Stimulated activated memory B cell treated with anti-CD40 and anti-IgM and Interleukin-4, amounts not matched to agents 10 μg/mL and 1 μg/mL and 100 μg/mL, for 72 hours (primary cell): ENCODE measurements at regions not wholly inside any gene's neighbourhood (a gene's known extent, or its start where the extent isn't known, plus 50 kb on each side); places are given as distances from the start of the nearest gene placed in this dataset.

Source experiments
- ATAC-seq: fragments of 150-1000 bp; cut with Tn5 transposase; 2 replicates; pipeline ENCODE4 v1.10.0; 2021
- H3K27ac Mint-ChIP-seq: one replicate; pipeline ENCODE4 v1.8.0; 2022; ENCODE audit warnings: mild to moderate bottlenecking, mixed read lengths
- H3K27me3 Mint-ChIP-seq: one replicate; pipeline ENCODE4 v1.8.0; 2022; ENCODE audit warnings: mixed read lengths
- H3K36me3 Mint-ChIP-seq: one replicate; pipeline ENCODE4 v1.8.0; 2022; ENCODE audit warnings: mixed read lengths
- H3K4me1 Mint-ChIP-seq: one replicate; pipeline ENCODE4 v1.8.0; 2022; ENCODE audit warnings: mixed read lengths
- H3K4me3 Mint-ChIP-seq: one replicate; pipeline ENCODE4 v1.8.0; 2022; ENCODE audit warnings: mild to moderate bottlenecking, moderate library complexity, mixed read lengths
- H3K9me3 Mint-ChIP-seq: one replicate; pipeline ENCODE4 v1.8.0; 2022; ENCODE audit warnings: mixed read lengths

GRCh38 chr5:146940295-146940694 lies 61.7 kb upstream of the PPP2R2B start:
- Mint-ChIP-seq H3K4me3 (no peak overlapping the region), H3K36me3 (no peaks in the 10 kb centered on the region), H3K27ac (no peak overlapping the region), H3K4me1 (no peaks in the 10 kb centered on the region), H3K9me3 (no peaks in the 10 kb centered on the region), H3K27me3 (no peaks in the 10 kb centered on the region)
- no peak for ATAC-seq

GRCh38 chr5:146944019-146944418 lies 65.5 kb upstream of the PPP2R2B start:
- no peak for ATAC-seq

GRCh38 chr5:146944764-146945616 lies 66.4 kb upstream of the PPP2R2B start:
- Mint-ChIP-seq H3K4me3 (no peak overlapping the region), H3K9me3 (no peaks in the 10 kb centered on the region), H3K27ac (no peak overlapping the region), H3K27me3 (no peaks in the 10 kb centered on the region), H3K4me1 (no peaks in the 10 kb centered on the region), H3K36me3 (no peaks in the 10 kb centered on the region)
- no peak for ATAC-seq

More at GRCh38 chr5:146944019-146944418, 65.5 kb upstream of the PPP2R2B start:
- Mint-ChIP-seq H3K27me3 (no peaks in the 10 kb centered on the region), H3K9me3 (no peaks in the 10 kb centered on the region), H3K36me3 (no peaks in the 10 kb centered on the region), H3K27ac (no peak overlapping the region), H3K4me1 (no peaks in the 10 kb centered on the region), H3K4me3 (no peak overlapping the region)

- Mint-ChIP-seq H3K9me3 (no peaks in the 10 kb centered on the region), H3K36me3 (no peaks in the 10 kb centered on the region), H3K4me1 (no peaks in the 10 kb centered on the region), H3K27ac (no peak overlapping the region), H3K27me3 (no peaks in the 10 kb centered on the region), H3K4me3 (no peak overlapping the region)
- no peak for ATAC-seq
Measured at GRCh38 chr5:146945617-146946084, 67.1 kb upstream of the PPP2R2B start.

GRCh38 chr5:146947181-146947941 lies 68.8 kb upstream of the PPP2R2B start:
- no peak for ATAC-seq
- Mint-ChIP-seq H3K4me3 (no peak overlapping the region), H3K9me3 (no peaks in the 10 kb centered on the region), H3K27ac (no peak overlapping the region), H3K36me3 (no peaks in the 10 kb centered on the region), H3K4me1 (no peaks in the 10 kb centered on the region), H3K27me3 (no peaks in the 10 kb centered on the region)

GRCh38 chr5:146948666-146949065 lies 70.1 kb upstream of the PPP2R2B start:
- H3K27ac Mint-ChIP-seq = no peak overlapping the region
- no peaks in the 10 kb centered on the region for H3K27me3 Mint-ChIP-seq
- no peaks in the 10 kb centered on the region for H3K36me3 Mint-ChIP-seq
- H3K4me3 Mint-ChIP-seq = no peak overlapping the region
- no peaks in the 10 kb centered on the region for H3K4me1 Mint-ChIP-seq
- no peak for ATAC-seq
- no peaks in the 10 kb centered on the region for H3K9me3 Mint-ChIP-seq

- Mint-ChIP-seq H3K4me1 (no peaks in the 10 kb centered on the region), H3K4me3 (no peak overlapping the region), H3K27ac (no peak overlapping the region), H3K9me3 (peaks cover under 1% of the 10 kb centered on the region), H3K27me3 (no peaks in the 10 kb centered on the region), H3K36me3 (no peaks in the 10 kb centered on the region)
- no peak for ATAC-seq
Measured at GRCh38 chr5:146952168-146952567, 73.6 kb upstream of the PPP2R2B start.

- H3K27ac Mint-ChIP-seq = no peak overlapping the region
- no peak for ATAC-seq
- H3K4me3 Mint-ChIP-seq = no peak overlapping the region
- H3K9me3 Mint-ChIP-seq = peaks cover 2% of the 10 kb centered on the region
- no peaks in the 10 kb centered on the region for H3K36me3 Mint-ChIP-seq
- no peaks in the 10 kb centered on the region for H3K4me1 Mint-ChIP-seq
- no peaks in the 10 kb centered on the region for H3K27me3 Mint-ChIP-seq
Measured at GRCh38 chr5:146956217-146956616, 77.7 kb upstream of the PPP2R2B start.

- peak; percentile 22 for ATAC-seq
- H3K4me1 Mint-ChIP-seq = no peaks in the 10 kb centered on the region
- no peak overlapping the region for H3K27ac Mint-ChIP-seq
- H3K4me3 Mint-ChIP-seq = no peak overlapping the region
- no peaks in the 10 kb centered on the region for H3K27me3 Mint-ChIP-seq
- H3K36me3 Mint-ChIP-seq = no peaks in the 10 kb centered on the region
- H3K9me3 Mint-ChIP-seq = peaks cover 2% of the 10 kb centered on the region
Measured at GRCh38 chr5:146959360-146959759, 80.8 kb upstream of the PPP2R2B start.

GRCh38 chr5:146962801-146963355 lies 84.3 kb upstream of the PPP2R2B start:
- Mint-ChIP-seq H3K27me3 (no peaks in the 10 kb centered on the region), H3K27ac (no peak overlapping the region), H3K4me1 (no peaks in the 10 kb centered on the region), H3K36me3 (no peaks in the 10 kb centered on the region), H3K4me3 (no peak overlapping the region), H3K9me3 (no peaks in the 10 kb centered on the region)
- no peak for ATAC-seq

GRCh38 chr5:146965761-146966659 lies 87.5 kb upstream of the PPP2R2B start:
- ATAC-seq = peak; percentile 72
- no peak overlapping the region for H3K27ac Mint-ChIP-seq

GRCh38 chr5:146967646-146968045 lies 89.1 kb upstream of the PPP2R2B start:
- Mint-ChIP-seq H3K27me3 (no peaks in the 10 kb centered on the region), H3K27ac (no peak overlapping the region), H3K4me1 (no peaks in the 10 kb centered on the region), H3K36me3 (no peaks in the 10 kb centered on the region), H3K9me3 (no peaks in the 10 kb centered on the region), H3K4me3 (no peak overlapping the region)
- no peak for ATAC-seq

More at GRCh38 chr5:146965761-146966659, 87.5 kb upstream of the PPP2R2B start:
- Mint-ChIP-seq H3K9me3 (no peaks in the 10 kb centered on the region), H3K4me1 (no peaks in the 10 kb centered on the region), H3K36me3 (no peaks in the 10 kb centered on the region), H3K4me3 (no peak overlapping the region), H3K27me3 (no peaks in the 10 kb centered on the region)

GRCh38 chr5:146971401-146971800 lies 92.8 kb upstream of the PPP2R2B start:
- Mint-ChIP-seq H3K27ac (no peak overlapping the region), H3K9me3 (no peaks in the 10 kb centered on the region), H3K27me3 (no peaks in the 10 kb centered on the region), H3K4me3 (no peak overlapping the region), H3K36me3 (no peaks in the 10 kb centered on the region), H3K4me1 (no peaks in the 10 kb centered on the region)
- no peak for ATAC-seq

GRCh38 chr5:146986469-146986868 lies 107.9 kb upstream of the PPP2R2B start:
- peaks cover 11% of the 10 kb centered on the region for H3K9me3 Mint-ChIP-seq
- no peak overlapping the region for H3K27ac Mint-ChIP-seq
- no peak overlapping the region for H3K4me3 Mint-ChIP-seq
- no peak for ATAC-seq
- no peaks in the 10 kb centered on the region for H3K36me3 Mint-ChIP-seq
- H3K27me3 Mint-ChIP-seq = no peaks in the 10 kb centered on the region
- H3K4me1 Mint-ChIP-seq = no peaks in the 10 kb centered on the region
